ENCODE measurements at regions not wholly inside any gene's neighbourhood (a gene's known extent, or its start where the extent isn't known, plus 50 kb on each side); places are given as distances from the start of the nearest gene placed in this dataset.
"Not testable (repeated sequence)": the region's sequence is repeated elsewhere in the genome, so short reads cannot be mapped to it uniquely, and the experiment has no call there.

GRCh38 chr18:1438458-1438910, 533.8 kb downstream of the ADCYAP1 start:
- H3K36me3 ChIP-seq (replicated peaks; ENCODE audit: control insufficient read depth, insufficient read depth, low read length) = no peaks in the 10 kb centered on the region
- no peak for DNase-seq
- no peak overlapping the region for H3K4me3 ChIP-seq (ENCODE audit: insufficient read depth, low read depth, low read length)
- H3K27me3 ChIP-seq (ENCODE audit: control insufficient read depth, insufficient read depth, low read length) = no peaks in the 10 kb centered on the region

- no peak overlapping the region for H3K4me3 ChIP-seq (ENCODE audit: insufficient read depth, low read depth, low read length)
- H3K27me3 ChIP-seq (ENCODE audit: control insufficient read depth, insufficient read depth, low read length) = no peaks in the 10 kb centered on the region
- H3K36me3 ChIP-seq (replicated peaks; ENCODE audit: control insufficient read depth, insufficient read depth, low read length) = no peaks in the 10 kb centered on the region
- DNase-seq = no peak
These were observed 534.3 kb downstream of the ADCYAP1 start for GRCh38 chr18:1438967-1439366.

GRCh38 chr18:1444062-1444461, 539.4 kb downstream of the ADCYAP1 start:
- H3K4me3 ChIP-seq (ENCODE audit: insufficient read depth, low read depth, low read length); DNase-seq; H3K36me3 ChIP-seq (replicated peaks; ENCODE audit: control insufficient read depth, insufficient read depth, low read length); H3K27me3 ChIP-seq (ENCODE audit: control insufficient read depth, insufficient read depth, low read length): not testable (repeated sequence)

GRCh38 chr18:1446765-1447164, 542.1 kb downstream of the ADCYAP1 start:
- H3K36me3 ChIP-seq (replicated peaks; ENCODE audit: control insufficient read depth, insufficient read depth, low read length) = no peaks in the 10 kb centered on the region
- H3K4me3 ChIP-seq (ENCODE audit: insufficient read depth, low read depth, low read length) = no peak overlapping the region
- no peak for DNase-seq
- no peaks in the 10 kb centered on the region for H3K27me3 ChIP-seq (ENCODE audit: control insufficient read depth, insufficient read depth, low read length)

- no peak for DNase-seq
- Histone ChIP-seq H3K4me3 (ENCODE audit: insufficient read depth, low read depth, low read length) (no peak overlapping the region), H3K36me3 (replicated peaks; ENCODE audit: control insufficient read depth, insufficient read depth, low read length) (no peaks in the 10 kb centered on the region), H3K27me3 (ENCODE audit: control insufficient read depth, insufficient read depth, low read length) (no peaks in the 10 kb centered on the region)
These were observed 548.1 kb downstream of the ADCYAP1 start for GRCh38 chr18:1452821-1453220.

- DNase-seq = no peak
- no peak overlapping the region for H3K4me3 ChIP-seq (ENCODE audit: insufficient read depth, low read depth, low read length)
- H3K27me3 ChIP-seq (ENCODE audit: control insufficient read depth, insufficient read depth, low read length) = no peaks in the 10 kb centered on the region
- no peaks in the 10 kb centered on the region for H3K36me3 ChIP-seq (replicated peaks; ENCODE audit: control insufficient read depth, insufficient read depth, low read length)
These were observed 550.9 kb downstream of the ADCYAP1 start for GRCh38 chr18:1455605-1456004.

- H3K4me3 ChIP-seq (ENCODE audit: insufficient read depth, low read depth, low read length) = no peak overlapping the region
- H3K36me3 ChIP-seq (replicated peaks; ENCODE audit: control insufficient read depth, insufficient read depth, low read length) = no peaks in the 10 kb centered on the region
These were observed 553.9 kb downstream of the ADCYAP1 start for GRCh38 chr18:1458547-1458946.

GRCh38 chr18:1463981-1464380, 559.3 kb downstream of the ADCYAP1 start:
- no peaks in the 10 kb centered on the region for H3K36me3 ChIP-seq (replicated peaks; ENCODE audit: control insufficient read depth, insufficient read depth, low read length)
- no peak for DNase-seq
- no peaks in the 10 kb centered on the region for H3K27me3 ChIP-seq (ENCODE audit: control insufficient read depth, insufficient read depth, low read length)
- H3K4me3 ChIP-seq (ENCODE audit: insufficient read depth, low read depth, low read length) = no peak overlapping the region

More at GRCh38 chr18:1458547-1458946, 553.9 kb downstream of the ADCYAP1 start:
- no peaks in the 10 kb centered on the region for H3K27me3 ChIP-seq (ENCODE audit: control insufficient read depth, insufficient read depth, low read length)
- no peak for DNase-seq

GRCh38 chr18:1464444-1465217, 560.0 kb downstream of the ADCYAP1 start:
- H3K36me3 ChIP-seq (replicated peaks; ENCODE audit: control insufficient read depth, insufficient read depth, low read length) = no peaks in the 10 kb centered on the region
- no peak for DNase-seq
- no peaks in the 10 kb centered on the region for H3K27me3 ChIP-seq (ENCODE audit: control insufficient read depth, insufficient read depth, low read length)
- H3K4me3 ChIP-seq (ENCODE audit: insufficient read depth, low read depth, low read length) = no peak overlapping the region

GRCh38 chr18:1466035-1466434, 561.4 kb downstream of the ADCYAP1 start:
- Histone ChIP-seq H3K36me3 (replicated peaks; ENCODE audit: control insufficient read depth, insufficient read depth, low read length) (no peaks in the 10 kb centered on the region), H3K27me3 (ENCODE audit: control insufficient read depth, insufficient read depth, low read length) (no peaks in the 10 kb centered on the region), H3K4me3 (ENCODE audit: insufficient read depth, low read depth, low read length) (no peak overlapping the region)
- no peak for DNase-seq

GRCh38 chr18:1467461-1467964, 562.8 kb downstream of the ADCYAP1 start:
- no peak for DNase-seq
- H3K36me3 ChIP-seq (replicated peaks; ENCODE audit: control insufficient read depth, insufficient read depth, low read length) = no peaks in the 10 kb centered on the region
- H3K4me3 ChIP-seq (ENCODE audit: insufficient read depth, low read depth, low read length) = no peak overlapping the region
- H3K27me3 ChIP-seq (ENCODE audit: control insufficient read depth, insufficient read depth, low read length) = no peaks in the 10 kb centered on the region

- Histone ChIP-seq H3K27me3 (ENCODE audit: control insufficient read depth, insufficient read depth, low read length) (no peaks in the 10 kb centered on the region), H3K36me3 (replicated peaks; ENCODE audit: control insufficient read depth, insufficient read depth, low read length) (no peaks in the 10 kb centered on the region), H3K4me3 (ENCODE audit: insufficient read depth, low read depth, low read length) (no peak overlapping the region)
- no peak for DNase-seq
These were observed 563.9 kb downstream of the ADCYAP1 start for GRCh38 chr18:1468550-1468949.

GRCh38 chr18:1475867-1476266, 571.2 kb downstream of the ADCYAP1 start:
- DNase-seq = no peak
- H3K27me3 ChIP-seq (ENCODE audit: control insufficient read depth, insufficient read depth, low read length) = no peaks in the 10 kb centered on the region
- H3K4me3 ChIP-seq (ENCODE audit: insufficient read depth, low read depth, low read length) = no peak overlapping the region
- H3K36me3 ChIP-seq (replicated peaks; ENCODE audit: control insufficient read depth, insufficient read depth, low read length) = no peaks in the 10 kb centered on the region

- no peaks in the 10 kb centered on the region for H3K36me3 ChIP-seq (replicated peaks; ENCODE audit: control insufficient read depth, insufficient read depth, low read length)
- no peaks in the 10 kb centered on the region for H3K27me3 ChIP-seq (ENCODE audit: control insufficient read depth, insufficient read depth, low read length)
- no peak overlapping the region for H3K4me3 ChIP-seq (ENCODE audit: insufficient read depth, low read depth, low read length)
- no peak for DNase-seq
These were observed 575.6 kb downstream of the ADCYAP1 start for GRCh38 chr18:1480309-1480708.

GRCh38 chr18:1481577-1481976, 576.9 kb downstream of the ADCYAP1 start:
- Histone ChIP-seq H3K4me3 (ENCODE audit: insufficient read depth, low read depth, low read length) (no peak overlapping the region), H3K27me3 (ENCODE audit: control insufficient read depth, insufficient read depth, low read length) (no peaks in the 10 kb centered on the region), H3K36me3 (replicated peaks; ENCODE audit: control insufficient read depth, insufficient read depth, low read length) (no peaks in the 10 kb centered on the region)
- no peak for DNase-seq

All from H7 (cell line).